ENCODE measurements at regions not wholly inside any gene's neighbourhood (a gene's known extent, or its start where the extent isn't known, plus 50 kb on each side); places are given as distances from the start of the nearest gene placed in this dataset.

DNA sequence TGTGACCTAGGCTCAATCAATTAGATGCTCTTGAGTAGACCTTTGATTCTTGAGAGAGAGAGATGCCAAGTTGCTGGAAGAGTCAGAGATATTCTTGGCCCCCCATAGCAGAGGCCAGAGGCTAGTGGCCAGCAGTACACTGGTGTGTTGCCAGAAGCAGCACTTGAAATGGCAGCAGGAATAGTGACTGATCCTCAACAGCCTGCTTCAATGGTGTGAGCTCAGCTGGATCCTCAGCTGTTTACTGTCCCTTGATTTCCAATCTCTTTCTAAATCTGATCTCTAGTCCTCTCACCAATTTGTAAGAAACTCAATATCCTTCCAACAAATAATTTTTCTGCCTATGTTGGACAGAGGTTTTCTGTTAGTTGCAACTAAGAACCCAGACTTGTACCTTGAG, 170.3 kb upstream of the CCDC54 start:
- TF ChIP-seq CTCF (IDR thresholded peaks at IDR 0.05; ENCODE audit: borderline replicate concordance, extremely low read depth, low read length, poor library complexity, severe bottlenecking) (no peak), EZH2 (IDR thresholded peaks at IDR 0.05; ENCODE audit: borderline replicate concordance, low read depth, low read length, severe bottlenecking) (no peak)
